ENCODE measurements at regions not wholly inside any gene's neighbourhood (a gene's known extent, or its start where the extent isn't known, plus 50 kb on each side); places are given as distances from the start of the nearest gene placed in this dataset.

GRCh38 chr6:91185072-91185471 is 598.2 kb upstream of the MAP3K7 start:
- no peak for TF ChIP-seq CTCF (IDR thresholded peaks at IDR 0.05; ENCODE audit: poor library complexity)
- TF ChIP-seq EZH2phosphoT487 (IDR thresholded peaks at IDR 0.05; ENCODE audit: low read depth, severe bottlenecking, unreplicated experiment): no peak

All from hepatocyte (in vitro differentiated cells).